OCI-LY7 (cell line): ENCODE measurements at regions not wholly inside any gene's neighbourhood (a gene's known extent, or its start where the extent isn't known, plus 50 kb on each side); places are given as distances from the start of the nearest gene placed in this dataset.
"Not testable (repeated sequence)": the region's sequence is repeated elsewhere in the genome, so short reads cannot be mapped to it uniquely, and the experiment has no call there.

ENCODE experiments used
- BruUV-seq: library from RNA; stranded (reverse); fragments of 400-500 nt; replicated peaks from 2 replicates; lab custom pipeline; 2021; lab: Mats Ljungman, UMichigan
- CTCF ChIA-PET: fragments of 300-600 bp; sonication (Branson Sonifier 250); formaldehyde crosslinking; loops from one replicate; lab custom pipeline; 2022; ENCODE audit warnings: antibody characterized with exemption; ENCODE audit not compliant: unreplicated experiment; lab: Charles Lee
- POLR2A ChIA-PET: fragments of 300-600 bp; sonication (Branson Sonifier 250); formaldehyde crosslinking; loops from one replicate; lab custom pipeline; 2022; ENCODE audit warnings: antibody characterized with exemption; lab: Charles Lee
- DNase-seq: peaks from one replicate; pipeline ENCODE4 v3.0.0-alpha.2; 2015; ENCODE audit warnings: low spot score
- H2AFZ ChIP-seq: fragments of 200-600 bp; sonication (generic), shearing (Covaris generic); 2 replicates; pipeline ENCODE4 v1.6.1; 2014; ENCODE audit warnings: mild to moderate bottlenecking, antibody characterized with exemption, low read length, moderate library complexity
- H3K27ac ChIP-seq: fragments of 200-600 bp; sonication (generic); 2 replicates; pipeline ENCODE4 v1.5.1; 2014; ENCODE audit warnings: mixed run types, low read depth, mild to moderate bottlenecking, moderate library complexity, low read length, inconsistent platforms; ENCODE audit not compliant: poor library complexity, severe bottlenecking
- H3K36me3 ChIP-seq: fragments of 200-600 bp; sonication (generic); 2 replicates; pipeline ENCODE4 v1.6.1; 2014; ENCODE audit warnings: mild to moderate bottlenecking, antibody characterized with exemption, low read length, moderate library complexity, mixed read lengths; ENCODE audit not compliant: insufficient read depth
- H3K4me1 ChIP-seq: fragments of 200-600 bp; sonication (generic); 2 replicates; pipeline ENCODE4 v1.5.1; 2014; ENCODE audit warnings: mild to moderate bottlenecking, low read length; ENCODE audit not compliant: insufficient read depth, poor library complexity, severe bottlenecking
- H3K4me2 ChIP-seq: fragments of 200-600 bp; sonication (generic); 2 replicates; pipeline ENCODE4 v1.6.1; 2014; ENCODE audit warnings: mild to moderate bottlenecking, low read length
- H3K4me3 ChIP-seq: fragments of 200-600 bp; sonication (generic); 2 replicates; pipeline ENCODE4 v1.5.1; 2014; ENCODE audit warnings: mild to moderate bottlenecking, low read depth, low read length; ENCODE audit not compliant: poor library complexity, severe bottlenecking
- H3K79me2 ChIP-seq: fragments of 200-600 bp; sonication (generic); 2 replicates; pipeline ENCODE4 v1.6.1; 2016; ENCODE audit warnings: low read depth, mild to moderate bottlenecking, low read length, moderate library complexity, mixed read lengths; ENCODE audit not compliant: insufficient read depth
- H3K9me2 ChIP-seq: fragments of 200-600 bp; sonication (generic); 2 replicates; pipeline ENCODE4 v1.6.1; 2016; ENCODE audit warnings: mild to moderate bottlenecking, low read length, mixed read lengths; ENCODE audit not compliant: insufficient read depth
- H3K9me3 ChIP-seq: fragments of 200-600 bp; sonication (generic); 2 replicates; pipeline ENCODE4 v1.6.1; 2014; ENCODE audit warnings: mild to moderate bottlenecking, mixed run types, low read length, mixed read lengths
- H4K20me1 ChIP-seq: fragments of 200-600 bp; sonication (generic); 2 replicates; pipeline ENCODE4 v1.6.1; 2014; ENCODE audit warnings: mild to moderate bottlenecking, antibody characterized with exemption, low read length, moderate library complexity, mixed read lengths; ENCODE audit not compliant: insufficient read depth
- CTCF ChIP-seq: fragments of 200-600 bp; sonication (generic); conservative IDR thresholded peaks from 2 replicates; pipeline ENCODE4 v1.5.1; 2014; ENCODE audit warnings: mild to moderate bottlenecking, antibody characterized with exemption, low read length, moderate library complexity, mixed read lengths
- EZH2phosphoT487 ChIP-seq: fragments of 200-600 bp; sonication (generic); IDR thresholded peaks from 2 replicates; pipeline ENCODE4 v1.6.1; 2018; ENCODE audit warnings: low read depth, borderline replicate concordance, mild to moderate bottlenecking, mixed run types, antibody characterized with exemption, low read length, moderate library complexity, mixed read lengths
- intact Hi-C: fragments of 100-400 bp; cut with micrococcal nuclease; formaldehyde crosslinking; loops from one replicate; pipeline ENCODE4 v1.10.0; 2022; ENCODE audit not compliant: unreplicated experiment

- no peaks in the 10 kb centered on the region for H4K20me1 ChIP-seq
- H3K9me3 ChIP-seq: no peaks in the 10 kb centered on the region
- ChIA-PET CTCF (no interaction called here), POLR2A (no interaction called here)
- H3K36me3 ChIP-seq: no peaks in the 10 kb centered on the region
- no peak overlapping the region for H3K4me3 ChIP-seq
- no peaks in the 10 kb centered on the region for H3K79me2 ChIP-seq
- intact Hi-C loops: no loop called here
- no peaks in the 10 kb centered on the region for H3K9me2 ChIP-seq
- no peak overlapping the region for H3K27ac ChIP-seq
- no TSS peak for BruUV-seq
- DNase-seq: no peak
- no peak for TF ChIP-seq EZH2phosphoT487
- TF ChIP-seq CTCF: no peak
- no peak overlapping the region for H3K4me2 ChIP-seq
- H3K4me1 ChIP-seq: no peaks in the 10 kb centered on the region
- no peak overlapping the region for H2AFZ ChIP-seq
These were observed 98.6 kb downstream of the TPRA1 start for GRCh38 chr3:127491909-127492308.

GRCh38 chr3:127491323-127491722 lies 99.2 kb downstream of the TPRA1 start:
- CTCF ChIA-PET: no interaction called here
- DNase-seq: no peak
- intact Hi-C loops: no loop called here

DNA sequence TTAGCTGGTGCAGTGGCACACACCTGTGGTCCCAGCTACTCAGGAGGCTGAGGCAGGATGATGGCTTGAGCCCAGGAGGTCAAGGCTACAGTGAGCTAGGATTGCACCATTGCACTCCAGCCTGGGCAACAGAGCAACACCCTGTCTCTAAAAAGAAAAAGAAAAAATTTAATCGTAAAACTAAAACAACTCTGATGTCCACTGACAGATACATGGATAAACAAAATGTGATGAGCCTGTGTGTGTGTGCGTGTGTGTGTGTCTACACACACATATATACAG lies 99.6 kb downstream of the TPRA1 start:
- H3K9me3 ChIP-seq, H3K27ac ChIP-seq, BruUV-seq, intact Hi-C loops, POLR2A ChIA-PET, H3K4me1 ChIP-seq, H3K4me3 ChIP-seq, H4K20me1 ChIP-seq, H3K4me2 ChIP-seq, H2AFZ ChIP-seq, H3K9me2 ChIP-seq, DNase-seq, CTCF ChIA-PET, H3K36me3 ChIP-seq, H3K79me2 ChIP-seq: not testable (repeated sequence)

More at GRCh38 chr3:127491323-127491722, 99.2 kb downstream of the TPRA1 start:
- Histone ChIP-seq H3K4me2 (no peak overlapping the region), H3K4me3 (no peak overlapping the region), H3K36me3 (no peaks in the 10 kb centered on the region), H3K27ac (no peak overlapping the region), H3K9me2 (no peaks in the 10 kb centered on the region), H3K9me3 (no peaks in the 10 kb centered on the region), H3K79me2 (no peaks in the 10 kb centered on the region), H4K20me1 (no peaks in the 10 kb centered on the region), H2AFZ (no peak overlapping the region), H3K4me1 (no peaks in the 10 kb centered on the region)
- POLR2A ChIA-PET: no interaction called here
- TF ChIP-seq CTCF: no peak
- TF ChIP-seq EZH2phosphoT487: no peak
- no TSS peak for BruUV-seq
